Left hindlimb (tissue), 1 donor: ENCODE measurements at regions not wholly inside any gene's neighbourhood (a gene's known extent, or its start where the extent isn't known, plus 50 kb on each side); places are given as distances from the start of the nearest gene placed in this dataset.

ENCODE experiments used
- DNase-seq: peaks from one replicate; pipeline ENCODE4 v3.0.0-alpha.2; 2018

- no peak for DNase-seq
Observed at GRCh38 chr10:131490991-131491594, 179.6 kb upstream of the TCERG1L start.

GRCh38 chr10:131492211-131492857, 180.8 kb upstream of the TCERG1L start:
- no peak for DNase-seq

GRCh38 chr10:131493432-131493831, 181.9 kb upstream of the TCERG1L start:
- DNase-seq: no peak

DNA sequence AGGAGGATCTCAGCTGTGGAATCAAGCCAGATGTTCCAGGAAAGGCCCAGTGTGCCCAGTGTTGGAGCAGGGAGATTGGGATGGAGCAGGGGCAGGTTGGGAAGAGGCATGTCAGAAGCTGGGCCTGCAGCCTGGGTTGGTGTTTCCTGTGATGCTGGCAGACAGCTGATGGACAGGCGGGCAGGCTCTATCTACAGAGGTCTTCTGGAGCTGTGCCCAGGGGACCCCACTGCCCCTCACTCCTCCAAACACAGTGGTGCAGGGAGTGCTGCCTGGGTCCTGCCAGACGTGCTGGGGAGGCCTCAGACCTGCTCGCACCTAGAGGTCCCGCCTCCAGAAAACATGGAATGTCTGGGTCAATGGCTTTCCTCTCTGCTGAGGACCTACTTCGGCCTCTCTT, 182.9 kb upstream of the TCERG1L start:
- DNase-seq: no peak

DNA sequence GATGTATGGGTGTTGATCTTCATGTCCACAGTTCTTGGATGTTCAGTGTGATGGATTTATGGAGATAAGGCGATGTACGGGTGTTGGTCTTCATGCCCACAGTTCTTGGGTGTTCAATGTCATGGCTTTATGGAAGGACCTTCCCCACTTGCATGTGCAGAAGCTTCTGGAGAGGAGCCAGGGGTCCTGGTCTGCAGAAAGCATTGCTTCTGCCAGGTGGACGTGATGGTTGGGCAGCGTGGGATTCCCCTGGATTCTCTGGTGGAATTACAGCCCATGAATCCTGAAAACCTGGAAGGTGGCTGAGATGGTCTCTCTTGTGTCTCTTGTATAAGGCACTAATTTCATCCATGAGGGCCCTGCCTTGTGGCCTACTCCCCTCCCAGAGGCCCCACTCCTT, 183.7 kb upstream of the TCERG1L start:
- DNase-seq: no peak

DNA sequence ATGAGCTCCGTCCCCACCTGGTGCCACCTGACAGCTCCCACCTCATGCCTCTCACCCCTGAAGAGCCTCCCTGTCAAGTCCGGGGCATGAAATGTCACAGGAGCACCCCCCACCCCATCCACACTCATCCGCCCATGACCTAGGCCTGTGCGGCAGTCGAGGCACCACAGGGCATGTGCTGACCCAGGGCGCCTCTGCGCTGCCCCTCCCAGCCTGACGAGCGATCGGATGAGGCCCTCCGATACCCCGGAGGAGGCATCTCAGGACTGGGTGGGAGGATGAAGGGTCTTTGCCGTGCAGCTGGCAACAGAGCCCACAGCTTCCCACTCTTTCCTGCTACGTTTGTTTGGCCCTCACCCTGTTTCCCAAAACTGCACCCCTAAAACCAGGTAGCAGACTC, 184.4 kb upstream of the TCERG1L start:
- DNase-seq: no peak

GRCh38 chr10:131496351-131497052, 185.0 kb upstream of the TCERG1L start:
- DNase-seq: no peak

GRCh38 chr10:131499566-131499965, 188.0 kb upstream of the TCERG1L start:
- no peak for DNase-seq

DNA sequence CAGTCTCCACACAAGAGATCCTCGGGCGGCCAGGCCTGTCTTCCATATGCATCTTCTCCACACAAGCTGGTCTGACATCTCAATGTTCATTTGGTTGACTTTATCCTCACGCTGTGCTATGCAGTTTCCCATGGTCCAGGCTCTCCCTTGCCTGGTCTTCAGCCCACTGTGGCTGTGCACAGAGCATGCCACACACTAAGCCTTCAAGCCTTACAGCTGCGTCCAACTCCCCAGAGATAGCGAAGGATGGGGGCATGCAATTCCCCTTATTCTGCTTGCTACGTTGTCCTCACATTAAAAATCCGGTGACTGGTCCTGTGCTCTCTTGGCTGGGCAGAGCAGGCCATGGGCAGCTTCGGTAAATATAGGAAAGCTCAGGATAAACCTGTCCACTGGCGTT, 188.7 kb upstream of the TCERG1L start:
- no peak for DNase-seq

DNA sequence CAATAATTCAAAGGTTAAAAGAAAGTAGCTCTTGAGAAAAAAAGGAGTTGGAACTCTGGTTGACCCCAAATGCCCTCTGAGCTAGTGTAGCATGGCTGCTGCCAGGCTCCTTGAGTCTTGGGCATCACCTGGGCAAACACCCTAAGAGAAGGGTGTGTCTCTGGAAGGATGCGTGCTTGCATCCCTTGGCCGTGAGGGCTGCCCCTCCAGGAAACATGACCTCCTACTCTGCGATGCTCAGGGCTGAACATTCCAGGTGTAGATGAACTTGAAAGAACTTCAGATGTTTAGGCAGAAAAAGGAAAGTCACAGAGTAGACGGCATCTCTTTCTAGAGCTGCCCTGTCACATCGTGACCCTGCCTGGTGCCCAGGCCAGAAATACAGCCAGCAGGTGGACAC, 189.4 kb upstream of the TCERG1L start:
- DNase-seq: no peak

- DNase-seq: no peak
Observed at GRCh38 chr10:131503992-131504391, 192.5 kb upstream of the TCERG1L start.

- no peak for DNase-seq
Observed at GRCh38 chr10:131511391-131511790, 199.9 kb upstream of the TCERG1L start.

- DNase-seq: no peak
Observed at GRCh38 chr10:131512852-131513251, 201.3 kb upstream of the TCERG1L start.

- no peak for DNase-seq
Observed at GRCh38 chr10:131513445-131513844, 201.9 kb upstream of the TCERG1L start.

- DNase-seq: no peak
Observed at GRCh38 chr10:131513901-131514300, 202.4 kb upstream of the TCERG1L start.

- no peak for DNase-seq
Observed at GRCh38 chr10:131514454-131514853, 202.9 kb upstream of the TCERG1L start.

- DNase-seq: no peak
Observed at GRCh38 chr10:131516285-131516684, 204.8 kb upstream of the TCERG1L start.

GRCh38 chr10:131517781-131518180, 206.3 kb upstream of the TCERG1L start:
- no peak for DNase-seq

DNA sequence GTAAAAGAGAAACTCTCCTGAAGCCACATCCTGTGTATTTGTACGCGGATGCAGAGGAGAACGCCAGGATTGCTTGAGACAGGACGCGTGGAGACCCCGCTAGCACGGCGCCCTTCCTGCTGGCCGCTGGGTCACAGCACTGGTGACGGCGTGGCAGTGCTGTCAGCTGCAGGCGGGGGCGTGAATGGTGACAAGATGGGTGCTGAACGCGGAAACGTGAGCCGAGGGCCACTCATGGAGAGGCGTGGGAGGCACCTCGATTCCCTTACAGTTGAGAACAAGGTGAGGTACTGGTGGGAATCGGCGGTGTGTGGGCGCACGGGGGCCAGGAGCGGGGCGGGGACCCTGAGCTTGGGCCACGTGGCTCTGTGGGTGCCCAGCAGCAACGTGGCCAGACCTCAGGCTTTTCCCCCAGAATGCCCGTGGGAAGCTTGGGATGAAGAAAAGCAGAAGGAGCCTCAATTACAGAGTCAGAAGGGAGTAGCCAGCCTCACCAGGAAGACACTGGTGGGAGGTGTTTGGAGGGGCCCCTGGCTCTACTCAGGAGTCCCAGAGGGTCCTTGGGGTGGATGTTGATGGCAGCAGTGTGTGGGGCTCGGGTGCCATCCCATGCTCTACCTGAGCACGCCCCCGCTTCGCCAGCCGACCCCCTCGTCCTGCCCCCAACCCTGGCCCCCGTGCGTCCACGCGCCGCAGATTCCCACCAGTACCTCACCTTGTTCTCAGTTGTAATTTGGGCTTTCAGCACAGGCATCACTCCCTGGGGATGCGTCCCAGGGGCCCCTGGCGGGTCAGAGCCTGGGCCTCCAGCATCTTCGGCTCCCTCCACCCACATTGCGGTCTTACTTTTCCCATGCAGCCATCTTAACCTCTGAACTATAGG, 208.4 kb upstream of the TCERG1L start:
- DNase-seq: no peak

GRCh38 chr10:131531265-131532190, 220.0 kb upstream of the TCERG1L start:
- DNase-seq: no peak

GRCh38 chr10:131532291-131532690, 220.8 kb upstream of the TCERG1L start:
- DNase-seq: no peak

GRCh38 chr10:131532745-131533341, 221.3 kb upstream of the TCERG1L start:
- no peak for DNase-seq
